ENCODE measurements at regions not wholly inside any gene's neighbourhood (a gene's known extent, or its start where the extent isn't known, plus 50 kb on each side); places are given as distances from the start of the nearest gene placed in this dataset.

- no peak for DNase-seq (ENCODE audit: low read depth)
- H3K4me3 ChIP-seq (replicated peaks; ENCODE audit: low read depth, low read length), result no peak overlapping the region
- TF ChIP-seq, protein P1, sequence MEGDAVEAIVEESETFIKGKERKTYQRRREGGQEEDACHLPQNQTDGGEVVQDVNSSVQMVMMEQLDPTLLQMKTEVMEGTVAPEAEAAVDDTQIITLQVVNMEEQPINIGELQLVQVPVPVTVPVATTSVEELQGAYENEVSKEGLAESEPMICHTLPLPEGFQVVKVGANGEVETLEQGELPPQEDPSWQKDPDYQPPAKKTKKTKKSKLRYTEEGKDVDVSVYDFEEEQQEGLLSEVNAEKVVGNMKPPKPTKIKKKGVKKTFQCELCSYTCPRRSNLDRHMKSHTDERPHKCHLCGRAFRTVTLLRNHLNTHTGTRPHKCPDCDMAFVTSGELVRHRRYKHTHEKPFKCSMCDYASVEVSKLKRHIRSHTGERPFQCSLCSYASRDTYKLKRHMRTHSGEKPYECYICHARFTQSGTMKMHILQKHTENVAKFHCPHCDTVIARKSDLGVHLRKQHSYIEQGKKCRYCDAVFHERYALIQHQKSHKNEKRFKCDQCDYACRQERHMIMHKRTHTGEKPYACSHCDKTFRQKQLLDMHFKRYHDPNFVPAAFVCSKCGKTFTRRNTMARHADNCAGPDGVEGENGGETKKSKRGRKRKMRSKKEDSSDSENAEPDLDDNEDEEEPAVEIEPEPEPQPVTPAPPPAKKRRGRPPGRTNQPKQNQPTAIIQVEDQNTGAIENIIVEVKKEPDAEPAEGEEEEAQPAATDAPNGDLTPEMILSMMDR (IDR thresholded peaks at IDR 0.05; ENCODE audit: low read length, missing control alignments), result no peak
Measured at GRCh38 chr13:27005976-27006518, 165.6 kb downstream of the USP12 start.

DNA sequence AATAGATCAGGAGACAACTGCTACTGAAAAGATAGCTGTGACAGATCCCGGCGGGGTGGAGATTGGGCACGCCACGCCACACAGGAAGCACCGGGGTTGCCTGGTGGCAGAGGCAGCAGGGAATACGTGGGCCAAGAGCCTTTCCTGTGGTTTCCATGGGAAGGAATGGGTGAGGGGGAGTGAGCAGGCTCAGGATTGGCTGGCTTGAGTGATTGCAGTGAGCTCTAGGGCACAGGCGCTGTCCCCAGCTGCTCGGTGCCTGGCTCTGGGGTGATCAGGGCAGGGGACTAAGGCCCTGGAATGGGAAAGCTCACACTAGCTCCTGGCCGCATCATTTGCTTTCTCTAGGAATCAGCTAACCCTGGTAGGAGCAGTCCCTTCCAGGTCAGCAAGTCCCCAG lies 166.1 kb downstream of the USP12 start:
- DNase-seq (ENCODE audit: low read depth), result peak; percentile 28

DNA sequence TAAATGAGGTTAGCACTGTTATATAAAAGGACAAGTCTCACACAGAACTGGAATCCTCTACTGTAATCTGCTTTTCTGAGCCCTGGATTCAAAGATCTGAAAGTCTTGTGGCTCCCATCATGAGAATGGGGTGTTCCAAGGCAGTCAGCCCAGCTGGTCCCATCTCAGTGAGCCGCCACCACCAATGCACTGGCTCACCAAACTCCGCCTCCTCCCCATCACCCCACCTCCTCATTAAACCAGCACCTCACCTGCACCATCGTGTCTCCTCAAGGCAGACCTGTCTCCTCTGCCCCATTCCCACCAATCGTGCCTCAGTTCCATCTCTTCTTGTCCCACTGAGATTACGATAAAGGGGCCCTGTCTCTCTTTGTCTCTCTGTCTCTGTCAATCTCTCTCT lies 166.7 kb downstream of the USP12 start:
- H3K4me3 ChIP-seq (replicated peaks; ENCODE audit: low read depth, low read length), result no peak overlapping the region
- DNase-seq (ENCODE audit: low read depth), result no peak
- TF ChIP-seq, protein P1 (IDR thresholded peaks at IDR 0.05; ENCODE audit: low read length, missing control alignments), result no peak

More for the DNA sequence above, 166.1 kb downstream of the USP12 start:
- no peak overlapping the region for H3K4me3 ChIP-seq (replicated peaks; ENCODE audit: low read depth, low read length)
- TF ChIP-seq, protein P1 (IDR thresholded peaks at IDR 0.05; ENCODE audit: low read length, missing control alignments), result no peak

- TF ChIP-seq, protein P1 (IDR thresholded peaks at IDR 0.05; ENCODE audit: low read length, missing control alignments), result no peak
- no peak for DNase-seq (ENCODE audit: low read depth)
- no peak overlapping the region for H3K4me3 ChIP-seq (replicated peaks; ENCODE audit: low read depth, low read length)
Measured at GRCh38 chr13:27004326-27004725, 167.3 kb downstream of the USP12 start.

- TF ChIP-seq, protein P1 (IDR thresholded peaks at IDR 0.05; ENCODE audit: low read length, missing control alignments), result no peak
- DNase-seq (ENCODE audit: low read depth), result no peak
- H3K4me3 ChIP-seq (replicated peaks; ENCODE audit: low read depth, low read length), result no peak overlapping the region
Measured at GRCh38 chr13:27001705-27002104, 169.9 kb downstream of the USP12 start.

GRCh38 chr13:27000686-27001085 lies 170.9 kb downstream of the USP12 start:
- no peak for DNase-seq (ENCODE audit: low read depth)
- H3K4me3 ChIP-seq (replicated peaks; ENCODE audit: low read depth, low read length), result no peak overlapping the region
- TF ChIP-seq, protein P1 (IDR thresholded peaks at IDR 0.05; ENCODE audit: low read length, missing control alignments), result no peak

- no peak overlapping the region for H3K4me3 ChIP-seq (replicated peaks; ENCODE audit: low read depth, low read length)
- TF ChIP-seq, protein P1 (IDR thresholded peaks at IDR 0.05; ENCODE audit: low read length, missing control alignments), result no peak
- DNase-seq (ENCODE audit: low read depth), result no peak
Measured at GRCh38 chr13:26999499-26999898, 172.1 kb downstream of the USP12 start.

All from fibroblast of pulmonary artery (primary cell).